HEK293 (cell line): ENCODE measurements at regions not wholly inside any gene's neighbourhood (a gene's known extent, or its start where the extent isn't known, plus 50 kb on each side); places are given as distances from the start of the nearest gene placed in this dataset.

Experiments
- CTCF ChIA-PET: fragments of 350-600 bp; formaldehyde crosslinking; extraction: SDS; loops from one replicate; lab custom pipeline; 2021; ENCODE audit warnings: antibody characterized with exemption; lab: Yijun Ruan, JAX
- POLR2A ChIA-PET: fragments of 300-600 bp; formaldehyde crosslinking; extraction: SDS; loops from one replicate; lab custom pipeline; 2020; ENCODE audit warnings: antibody characterized with exemption, inconsistent platforms; lab: Yijun Ruan, JAX
- H3K27ac ChIP-seq: fragments of 200-500 bp; sonication (Bioruptor generic); 2 replicates; pipeline ENCODE4 v1.5.1; 2014; ENCODE audit warnings: low read depth, low read length, control low read depth, inconsistent platforms; ENCODE audit errors: extremely low read depth
- H3K36me3 ChIP-seq, 2 experiments: fragments of 200-500 bp in 1 of 2; sonication (Bioruptor generic) in 1 of 2; 1 replicate in 1 of 2; 2 replicates in 1 of 2; pipeline ENCODE4 v1.5.1; 2014 to 2017; ENCODE audit warnings: inconsistent platforms in 2 of 2, low read length in 2 of 2; ENCODE audit not compliant: control insufficient read depth in 2 of 2, insufficient read depth in 1 of 2
- H3K4me1 ChIP-seq: fragments of 200-500 bp; sonication (Bioruptor generic); 2 replicates; pipeline ENCODE4 v1.5.1; 2014; ENCODE audit warnings: mild to moderate bottlenecking, low read length, inconsistent platforms; ENCODE audit not compliant: control insufficient read depth, insufficient read depth
- H3K4me3 ChIP-seq: 2 replicates; pipeline ENCODE4 v1.5.1; 2011; ENCODE audit warnings: low read depth, mild to moderate bottlenecking, control low read depth, low read length, moderate library complexity
- H3K9me3 ChIP-seq: fragments of 200-500 bp; sonication (Bioruptor generic); 2 replicates; pipeline ENCODE4 v1.5.1; 2014; ENCODE audit warnings: low read depth, low read length, inconsistent platforms; ENCODE audit not compliant: control insufficient read depth, insufficient read depth
- GFI1B ChIP-seq: fragments of 450-650 bp; formaldehyde crosslinking; IDR thresholded peaks from 2 replicates; pipeline ENCODE4 v1.5.1; 2016; ENCODE audit warnings: missing biosample characterization, missing genetic modification characterization
- PRDM10 ChIP-seq: fragments of 450-650 bp; formaldehyde crosslinking; IDR thresholded peaks from 2 replicates; pipeline ENCODE4 v1.5.1; 2016; ENCODE audit warnings: missing biosample characterization, missing genetic modification characterization
- PRDM4 ChIP-seq: fragments of 450-650 bp; formaldehyde crosslinking; IDR thresholded peaks from 2 replicates; pipeline ENCODE4 v1.5.1; 2017; ENCODE audit warnings: missing biosample characterization, missing genetic modification characterization
- SCRT2 ChIP-seq: fragments of 450-650 bp; formaldehyde crosslinking; IDR thresholded peaks from 2 replicates; pipeline ENCODE4 v1.5.1; 2016; ENCODE audit warnings: missing biosample characterization, missing genetic modification characterization
- WT1 ChIP-seq: fragments of 450-650 bp; formaldehyde crosslinking; IDR thresholded peaks from 2 replicates; pipeline ENCODE4 v1.5.1; 2016; ENCODE audit warnings: missing biosample characterization, missing genetic modification characterization
- ZBTB11 ChIP-seq: fragments of 450-650 bp; formaldehyde crosslinking; conservative IDR thresholded peaks from 2 replicates; pipeline ENCODE4 v1.5.1; 2016; ENCODE audit warnings: low read depth, missing biosample characterization, missing genetic modification characterization
- ZFHX2 ChIP-seq: fragments of 450-650 bp; formaldehyde crosslinking; conservative IDR thresholded peaks from 2 replicates; pipeline ENCODE4 v1.5.1; 2016; ENCODE audit warnings: missing biosample characterization, missing genetic modification characterization
- ZFP41 ChIP-seq: fragments of 450-650 bp; formaldehyde crosslinking; IDR thresholded peaks from 2 replicates; pipeline ENCODE4 v1.5.1; 2016; ENCODE audit warnings: missing biosample characterization, missing genetic modification characterization, borderline replicate concordance
- ZNF146 ChIP-seq: fragments of 450-650 bp; formaldehyde crosslinking; IDR thresholded peaks from 2 replicates; pipeline ENCODE4 v1.5.1; 2016; ENCODE audit warnings: missing biosample characterization, missing genetic modification characterization
- ZNF24 ChIP-seq: fragments of 450-650 bp; formaldehyde crosslinking; IDR thresholded peaks from 2 replicates; pipeline ENCODE4 v1.5.1; 2016; ENCODE audit warnings: missing biosample characterization, missing genetic modification characterization
- ZNF391 ChIP-seq: fragments of 450-650 bp; formaldehyde crosslinking; IDR thresholded peaks from 2 replicates; pipeline ENCODE4 v1.5.1; 2016; ENCODE audit warnings: low read depth, missing biosample characterization, missing genetic modification characterization, borderline replicate concordance
- ZNF48 ChIP-seq: fragments of 450-650 bp; formaldehyde crosslinking; IDR thresholded peaks from 2 replicates; pipeline ENCODE4 v1.5.1; 2016; ENCODE audit warnings: missing biosample characterization, missing genetic modification characterization
- ZNF558 ChIP-seq: fragments of 450-650 bp; formaldehyde crosslinking; IDR thresholded peaks from 2 replicates; pipeline ENCODE4 v1.5.1; 2016; ENCODE audit warnings: missing biosample characterization, missing genetic modification characterization
- ZNF580 ChIP-seq: fragments of 450-650 bp; formaldehyde crosslinking; IDR thresholded peaks from 2 replicates; pipeline ENCODE4 v1.5.1; 2016; ENCODE audit warnings: missing biosample characterization, missing genetic modification characterization
- ZNF670 ChIP-seq: fragments of 450-650 bp; formaldehyde crosslinking; IDR thresholded peaks from 2 replicates; pipeline ENCODE4 v1.5.1; 2016; ENCODE audit warnings: missing biosample characterization, missing genetic modification characterization, low read depth
- ZNF701 ChIP-seq: fragments of 450-650 bp; formaldehyde crosslinking; IDR thresholded peaks from 2 replicates; pipeline ENCODE4 v1.5.1; 2016; ENCODE audit warnings: missing biosample characterization, missing genetic modification characterization
- ZNF785 ChIP-seq: fragments of 450-650 bp; formaldehyde crosslinking; IDR thresholded peaks from 2 replicates; pipeline ENCODE4 v1.5.1; 2016; ENCODE audit warnings: missing biosample characterization, missing genetic modification characterization
- ZSCAN16 ChIP-seq: fragments of 450-650 bp; formaldehyde crosslinking; IDR thresholded peaks from 2 replicates; pipeline ENCODE4 v1.5.1; 2016; ENCODE audit warnings: missing biosample characterization, missing genetic modification characterization
- ZSCAN18 ChIP-seq: fragments of 450-650 bp; formaldehyde crosslinking; IDR thresholded peaks from 2 replicates; pipeline ENCODE4 v1.5.1; 2016; ENCODE audit warnings: missing biosample characterization, missing genetic modification characterization

GRCh38 chr1:47536646-47537118 lies 98.8 kb downstream of the FOXD2 start (continued):
- TF ChIP-seq PRDM4 (tag by site-specific recombination) = peak; percentile 66
- TF ChIP-seq WT1 (tag by site-specific recombination) = 0 out of 2 replicates have a peak, but pooled peaks have one; percentile 10
- TF ChIP-seq ZSCAN16 (tag by site-specific recombination) = no peak
- no peak for TF ChIP-seq ZNF701 (tag by site-specific recombination)
- TF ChIP-seq ZNF580 (tag by site-specific recombination) = no peak
- TF ChIP-seq, all 188 proteins: peak for 30

GRCh38 chr1:47537268-47537667 lies 99.4 kb downstream of the FOXD2 start:
- Histone ChIP-seq H3K36me3 (no peaks in the 10 kb centered on the region), H3K4me1 (peaks cover 23% of the 10 kb centered on the region), H3K9me3 (no peaks in the 10 kb centered on the region), H3K4me3 (no peak overlapping the region), H3K27ac (peak overlapping the region; percentile 81)
- CTCF ChIA-PET = no interaction called here
- POLR2A ChIA-PET = interaction anchor here (0.5 kb wide), 1 partner anchor 100 kb away, joined by 3 read pairs; the partner anchor contains the start of gene FOXD2
- TF ChIP-seq ZFP41 = no peak
- TF ChIP-seq PRDM10 (tag by site-specific recombination) = peak; percentile 88

GRCh38 chr1:47537966-47538365 lies 100.1 kb downstream of the FOXD2 start:
- no peaks in the 10 kb centered on the region for H3K9me3 ChIP-seq
- no peak for TF ChIP-seq ZNF558
- TF ChIP-seq ZNF146 (tag by site-specific recombination) = no peak
- no peak for TF ChIP-seq ZNF670 (tag by site-specific recombination)
- TF ChIP-seq ZSCAN18 (tag by site-specific recombination) = no peak
- no peak for TF ChIP-seq ZBTB11
- TF ChIP-seq ZNF785 = no peak
- TF ChIP-seq SCRT2 (tag by site-specific recombination) = no peak
- TF ChIP-seq ZNF391 (tag by site-specific recombination) = no peak
- TF ChIP-seq ZNF24 (tag by site-specific recombination) = no peak
- TF ChIP-seq GFI1B = no peak
- TF ChIP-seq ZNF48 (tag by site-specific recombination) = no peak
- no peak for TF ChIP-seq ZFHX2 (tag by site-specific recombination)
- TF ChIP-seq, all 188 proteins: peak for 0
- Histone ChIP-seq H3K27ac (no peak overlapping the region; the same call in 1 of the 2 replicates), H3K4me1 (peaks cover 23% of the 10 kb centered on the region), H3K4me3 (no peak overlapping the region), H3K36me3 (no peaks in the 10 kb centered on the region)
- CTCF ChIA-PET = interaction anchor here (1.1 kb wide), 1 partner anchor 105 kb away, joined by 3 read pairs; no protein-coding TSS in a partner anchor
- POLR2A ChIA-PET = no interaction called here
